Endothelial cell of umbilical vein (primary cell): ENCODE measurements at regions not wholly inside any gene's neighbourhood (a gene's known extent, or its start where the extent isn't known, plus 50 kb on each side); places are given as distances from the start of the nearest gene placed in this dataset.

Experiments used
- BruUV-seq: library from RNA; stranded (reverse); fragments of 400-500 nt; replicated peaks from 2 replicates; lab custom pipeline; 2021; lab: Mats Ljungman, UMichigan
- CTCF ChIA-PET: fragments of 300-600, 350-600 bp; sonication (Branson Sonifier 250); formaldehyde crosslinking; loops from one replicate; lab custom pipeline; 2021; ENCODE audit warnings: antibody characterized with exemption, inconsistent platforms; lab: Charles Lee
- POLR2A ChIA-PET: fragments of 300-600, 350-600 bp; sonication (Branson Sonifier 250); formaldehyde crosslinking; loops from one replicate; lab custom pipeline; 2021; ENCODE audit warnings: antibody characterized with exemption, inconsistent platforms; lab: Charles Lee
- DNase-seq: peaks from one replicate; pipeline ENCODE4 v3.0.0-alpha.2; 2011; ENCODE audit warnings: low read depth, low spot score
- FAIRE-seq: peaks from 2 replicates; lab custom pipeline; 2011; peaks lifted over from hg19 to GRCh38; lab: Jason Lieb, UNC
- H2AFZ ChIP-seq: 2 replicates; pipeline ENCODE4 v1.6.0; 2012; ENCODE audit warnings: low read depth, low read length, control low read depth, inconsistent platforms
- H3K27ac ChIP-seq: 2 replicates; pipeline ENCODE4 v1.5.1; 2011; ENCODE audit warnings: low read depth, mild to moderate bottlenecking, control low read depth, low read length, moderate library complexity; ENCODE audit not compliant: insufficient read depth
- H3K27me3 ChIP-seq, 2 experiments: 2 replicates each; pipeline versions ENCODE4 v1.6.0 to v1.6.1; 2011; ENCODE audit warnings: low read length in 2 of 2, mixed read lengths in 1 of 2; ENCODE audit not compliant: control insufficient read depth in 2 of 2, insufficient read depth in 2 of 2
- H3K36me3 ChIP-seq, 2 experiments: 2 replicates in 1 of 2; 3 replicates in 1 of 2; pipeline ENCODE4 v1.5.1; 2011; ENCODE audit warnings: low read length in 2 of 2, mild to moderate bottlenecking in 1 of 2, moderate library complexity in 1 of 2; ENCODE audit not compliant: control insufficient read depth in 2 of 2, insufficient read depth in 2 of 2; ENCODE audit errors: extremely low read depth in 1 of 2
- H3K4me1 ChIP-seq: 3 replicates; pipeline ENCODE4 v1.5.1; 2011; ENCODE audit warnings: mild to moderate bottlenecking, low read length; ENCODE audit not compliant: control insufficient read depth, insufficient read depth; ENCODE audit errors: extremely low read depth
- H3K4me2 ChIP-seq: 2 replicates; pipeline ENCODE4 v1.6.1; 2011; ENCODE audit warnings: low read length, control low read depth, mixed read lengths; ENCODE audit not compliant: insufficient read depth
- H3K4me3 ChIP-seq, 3 experiments: fragments of 200-600 bp in 1 of 3; sonication (generic), shearing (Covaris generic) in 1 of 3; replicated peaks in 1 of 3; 2 replicates each; pipeline ENCODE4 v1.5.1; 2011 to 2016; ENCODE audit warnings: control low read depth in 3 of 3, low read length in 3 of 3, mild to moderate bottlenecking in 2 of 3, inconsistent platforms in 1 of 3, low read depth in 1 of 3, moderate library complexity in 1 of 3; ENCODE audit not compliant: insufficient read depth in 1 of 3
- H3K79me2 ChIP-seq: 2 replicates; pipeline ENCODE4 v1.6.0; 2012; ENCODE audit warnings: low read length, inconsistent platforms; ENCODE audit not compliant: control insufficient read depth, insufficient read depth
- H3K9ac ChIP-seq: replicated peaks from 2 replicates; pipeline ENCODE3; 2011; ENCODE audit warnings: low read length, control low read depth; ENCODE audit not compliant: insufficient read depth; ENCODE audit errors: extremely low read depth
- H3K9me1 ChIP-seq: replicated peaks from 3 replicates; pipeline ENCODE4 v1.6.0; 2011; ENCODE audit warnings: mild to moderate bottlenecking, low read length; ENCODE audit not compliant: control insufficient read depth, insufficient read depth; ENCODE audit errors: extremely low read depth
- H3K9me3 ChIP-seq: replicated peaks from 2 replicates; pipeline ENCODE4 v1.5.1; 2012; ENCODE audit warnings: low read length, inconsistent platforms; ENCODE audit not compliant: control insufficient read depth, insufficient read depth
- H4K20me1 ChIP-seq: replicated peaks from 2 replicates; pipeline ENCODE3; 2011; ENCODE audit warnings: mild to moderate bottlenecking, low read length; ENCODE audit not compliant: control insufficient read depth, insufficient read depth; ENCODE audit errors: extremely low read depth
- CTCF ChIP-seq, 2 donors: IDR thresholded peaks; 1 replicate in 1 of 2; 2 replicates in 1 of 2; pipeline ENCODE4 v1.5.1; 2011; ENCODE audit warnings: low read length in 2 of 2, mild to moderate bottlenecking in 2 of 2, moderate library complexity in 2 of 2, control low read depth in 1 of 2, inconsistent platforms in 1 of 2, low read depth in 1 of 2; ENCODE audit not compliant: insufficient read depth in 1 of 2; ENCODE audit errors: extremely low read depth in 1 of 2
- EZH2 ChIP-seq: IDR thresholded peaks from 2 replicates; pipeline ENCODE4 v1.6.1; 2012; ENCODE audit warnings: borderline replicate concordance, low read depth, mild to moderate bottlenecking, moderate library complexity, low read length, inconsistent platforms; ENCODE audit not compliant: severe bottlenecking
- FOS ChIP-seq: IDR thresholded peaks from 2 replicates; pipeline ENCODE4 v1.6.1; 2011; ENCODE audit warnings: mild to moderate bottlenecking, low read length, moderate library complexity, borderline replicate concordance; ENCODE audit not compliant: insufficient read depth
- GATA2 ChIP-seq: IDR thresholded peaks from 2 replicates; pipeline ENCODE4 v1.7.0; 2011; ENCODE audit warnings: low read depth, mild to moderate bottlenecking, moderate library complexity, mixed read lengths, low read length; ENCODE audit not compliant: insufficient read length, insufficient read depth
- JUN ChIP-seq: IDR thresholded peaks from 2 replicates; pipeline ENCODE4 v1.6.1; 2011; ENCODE audit warnings: borderline replicate concordance, low read depth; ENCODE audit not compliant: insufficient read length, insufficient read depth
- MAX ChIP-seq: IDR thresholded peaks from 2 replicates; pipeline ENCODE4 v1.6.1; 2011; ENCODE audit not compliant: insufficient read depth, insufficient read length
- MYC ChIP-seq: IDR thresholded peaks from one replicate; pipeline ENCODE4 v1.6.1; 2011; ENCODE audit warnings: mild to moderate bottlenecking, low read depth, low read length
- POLR2A ChIP-seq: IDR thresholded peaks from 2 replicates; pipeline ENCODE4 v1.6.1; 2012; ENCODE audit warnings: low read depth, mild to moderate bottlenecking, control low read depth, low read length
- POLR2AphosphoS5 ChIP-seq: IDR thresholded peaks from 2 replicates; pipeline ENCODE4 v1.6.1; 2012; ENCODE audit warnings: low read depth, mild to moderate bottlenecking, control low read depth, low read length, moderate library complexity; ENCODE audit not compliant: insufficient read depth
- dilution Hi-C: fragments of 300-500 bp; cut with MboI; formaldehyde crosslinking; loops from one replicate; pipeline ENCODE4 v1.15.0; 2019; ENCODE audit warnings: low sequenced_read_pairs; ENCODE audit not compliant: extremely low pct_ligation_motif_present
- intact Hi-C: fragments of 100-400 bp; cut with micrococcal nuclease; formaldehyde crosslinking; loops from one replicate; pipeline ENCODE4 v1.10.0; 2022

DNA sequence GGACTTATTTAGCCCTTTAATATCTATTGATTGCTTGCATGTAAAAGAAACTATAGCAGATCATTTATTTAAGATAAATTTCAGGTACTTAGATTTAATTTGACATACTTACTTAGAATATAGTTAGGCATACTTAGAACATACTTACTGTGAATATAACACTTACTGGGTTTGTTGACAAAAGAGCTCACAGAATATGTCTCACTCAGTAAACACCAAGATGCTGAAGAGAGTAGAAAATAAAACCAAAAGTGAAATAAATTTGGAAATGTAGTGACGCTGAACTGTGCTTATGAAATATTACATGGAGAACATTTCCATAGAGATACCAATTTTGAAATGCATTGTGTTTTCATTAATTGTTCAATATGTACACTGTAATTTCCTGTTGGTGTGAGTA, 615.4 kb upstream of the MAN1A1 start:
- Histone ChIP-seq H2AFZ (no peak overlapping the region), H4K20me1 (no peaks in the 10 kb centered on the region), H3K9ac (no peak overlapping the region), H3K4me1 (no peaks in the 10 kb centered on the region), H3K79me2 (no peaks in the 10 kb centered on the region), H3K9me1 (no peaks in the 10 kb centered on the region), H3K4me2 (no peak overlapping the region), H3K4me3 (no peak overlapping the region), H3K27me3 (no peaks in the 10 kb centered on the region), H3K36me3 (no peaks in the 10 kb centered on the region), H3K9me3 (no peaks in the 10 kb centered on the region), H3K27ac (no peak overlapping the region)
- FAIRE-seq = no peak
- POLR2A ChIA-PET = no interaction called here
- no TSS peak for BruUV-seq
- no peak for DNase-seq
- dilution Hi-C loops = no loop called here
- CTCF ChIA-PET = no interaction called here
- TF ChIP-seq CTCF (IDR thresholded peaks at IDR 0.05; ENCODE audit: extremely low read depth in 1 of 2, insufficient read depth in 1 of 2, low read depth in 1 of 2, low read length in 2 of 2) = no peak
- TF ChIP-seq EZH2 = no peak
- TF ChIP-seq MYC = no peak
- TF ChIP-seq GATA2 = no peak
- no peak for TF ChIP-seq JUN
- TF ChIP-seq POLR2AphosphoS5 = no peak
- TF ChIP-seq FOS = no peak
- TF ChIP-seq MAX = no peak
- no peak for TF ChIP-seq POLR2A
- intact Hi-C loops = no loop called here
